ENCODE measurements at regions not wholly inside any gene's neighbourhood (a gene's known extent, or its start where the extent isn't known, plus 50 kb on each side); places are given as distances from the start of the nearest gene placed in this dataset.

- TF ChIP-seq ZNF780A (CRISPR knock-in tag; IDR thresholded peaks at IDR 0.05): no peak
- no peak for TF ChIP-seq CEBPG (CRISPR knock-in tag; IDR thresholded peaks at IDR 0.05)
- no peak for TF ChIP-seq CEBPG (tag; conservative IDR thresholded peaks at IDR 0.05 in 1 of 2, IDR thresholded peaks at IDR 0.05 in 1 of 2)
- no peak for TF ChIP-seq CBFA2T2 (conservative IDR thresholded peaks at IDR 0.05)
- TF ChIP-seq PML (IDR thresholded peaks at IDR 0.05; ENCODE audit: low read length): no peak
- TF ChIP-seq ZNF586 (CRISPR knock-in tag; conservative IDR thresholded peaks at IDR 0.05): no peak
- TF ChIP-seq KDM4B (IDR thresholded peaks at IDR 0.05; ENCODE audit: borderline replicate concordance in 2 of 2, low read depth in 1 of 2): no peak
- TF ChIP-seq RBBP5 (IDR thresholded peaks at IDR 0.05; ENCODE audit: borderline replicate concordance, insufficient read depth, low read length, poor library complexity, severe bottlenecking): no peak
- no peak for TF ChIP-seq ZNF253 (CRISPR knock-in tag; conservative IDR thresholded peaks at IDR 0.05)
- TF ChIP-seq CHD1 (IDR thresholded peaks at IDR 0.05; ENCODE audit: low read length): no peak
- no peak for TF ChIP-seq HOXB6 (CRISPR knock-in tag; IDR thresholded peaks at IDR 0.05; ENCODE audit: borderline replicate concordance)
- TF ChIP-seq, protein P1, sequence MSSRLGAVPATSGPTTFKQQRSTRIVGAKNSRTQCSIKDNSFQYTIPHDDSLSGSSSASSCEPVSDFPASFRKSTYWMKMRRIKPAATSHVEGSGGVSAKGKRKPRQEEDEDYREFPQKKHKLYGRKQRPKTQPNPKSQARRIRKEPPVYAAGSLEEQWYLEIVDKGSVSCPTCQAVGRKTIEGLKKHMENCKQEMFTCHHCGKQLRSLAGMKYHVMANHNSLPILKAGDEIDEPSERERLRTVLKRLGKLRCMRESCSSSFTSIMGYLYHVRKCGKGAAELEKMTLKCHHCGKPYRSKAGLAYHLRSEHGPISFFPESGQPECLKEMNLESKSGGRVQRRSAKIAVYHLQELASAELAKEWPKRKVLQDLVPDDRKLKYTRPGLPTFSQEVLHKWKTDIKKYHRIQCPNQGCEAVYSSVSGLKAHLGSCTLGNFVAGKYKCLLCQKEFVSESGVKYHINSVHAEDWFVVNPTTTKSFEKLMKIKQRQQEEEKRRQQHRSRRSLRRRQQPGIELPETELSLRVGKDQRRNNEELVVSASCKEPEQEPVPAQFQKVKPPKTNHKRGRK (tag; IDR thresholded peaks at IDR 0.05): no peak
- no peak for TF ChIP-seq KAT7 (CRISPR knock-in tag; IDR thresholded peaks at IDR 0.05; ENCODE audit: borderline replicate concordance)
- no peak for TF ChIP-seq TAF15 (IDR thresholded peaks at IDR 0.05; ENCODE audit: low read depth, low read length)
- no peaks in the 10 kb centered on the region for H3K9me3 ChIP-seq (replicated peaks; ENCODE audit: control insufficient read depth, insufficient read depth, low read depth, low read length)
- no peaks in the 10 kb centered on the region for H3K4me1 ChIP-seq (replicated peaks in 1 of 2; ENCODE audit: control insufficient read depth in 2 of 2, insufficient read depth in 2 of 2, low read length in 2 of 2)
- H4K20me1 ChIP-seq (replicated peaks; ENCODE audit: control insufficient read depth, insufficient read depth, low read length): no peaks in the 10 kb centered on the region
- FAIRE-seq: no peak
- H2AFZ ChIP-seq (ENCODE audit: low read depth, low read length): no peak overlapping the region
- DNase-seq (ENCODE audit: extremely low read depth in 1 of 4, low spot score in 3 of 4): no peak
- no peak overlapping the region for H3K4me2 ChIP-seq (ENCODE audit: insufficient read depth, low read length)
- no peaks in the 10 kb centered on the region for H3K9me1 ChIP-seq (ENCODE audit: control insufficient read depth, insufficient read depth, low read length)
- no peaks in the 10 kb centered on the region for H3K36me3 ChIP-seq (ENCODE audit: control insufficient read depth, insufficient read depth, low read length)
- in situ Hi-C loops (cut with MboI) (no loop called here), intact Hi-C loops (cut with micrococcal nuclease) (no loop called here)
- H3K79me2 ChIP-seq (ENCODE audit: control insufficient read depth, insufficient read depth, low read length): no peaks in the 10 kb centered on the region
- no peak overlapping the region for H3K9ac ChIP-seq (ENCODE audit: insufficient read depth in 1 of 2, low read depth in 2 of 2, low read length in 2 of 2)
- ChIA-PET POLR2A (no interaction called here), CTCF (ENCODE audit: low intra/inter-chr PET ratio) (no interaction called here)
- WGBS (ENCODE audit: insufficient coverage, low coverage, missing lambda C conversion rate): 3% methylated on average over 3 of the region's 3 CpGs
- H3K27me3 ChIP-seq (ENCODE audit: control insufficient read depth in 2 of 2, insufficient read depth in 2 of 2, low read length in 2 of 2): no peaks in the 10 kb centered on the region
- H3K27ac ChIP-seq (ENCODE audit: extremely low read depth, low read depth, low read length): no peak overlapping the region
- no peak for ATAC-seq
- no peak overlapping the region for H3K4me3 ChIP-seq
- no TSS peak for BruUV-seq (replicated peaks)
These were observed 887.2 kb upstream of the LRATD1 start for GRCh38 chr2:13745330-13745729.
